SK-N-MC (cell line): ENCODE measurements at regions not wholly inside any gene's neighbourhood (a gene's known extent, or its start where the extent isn't known, plus 50 kb on each side); places are given as distances from the start of the nearest gene placed in this dataset.

ENCODE experiments used
- EZH2 ChIP-seq: fragments of 200-600 bp; sonication (generic); IDR thresholded peaks from one replicate; pipeline ENCODE4 v1.6.1; 2017; ENCODE audit warnings: antibody characterized with exemption
- POLR2AphosphoS5 ChIP-seq: IDR thresholded peaks from 2 replicates; pipeline ENCODE4 v1.6.1; 2012; ENCODE audit warnings: mild to moderate bottlenecking, low read depth, low read length, borderline replicate concordance

DNA sequence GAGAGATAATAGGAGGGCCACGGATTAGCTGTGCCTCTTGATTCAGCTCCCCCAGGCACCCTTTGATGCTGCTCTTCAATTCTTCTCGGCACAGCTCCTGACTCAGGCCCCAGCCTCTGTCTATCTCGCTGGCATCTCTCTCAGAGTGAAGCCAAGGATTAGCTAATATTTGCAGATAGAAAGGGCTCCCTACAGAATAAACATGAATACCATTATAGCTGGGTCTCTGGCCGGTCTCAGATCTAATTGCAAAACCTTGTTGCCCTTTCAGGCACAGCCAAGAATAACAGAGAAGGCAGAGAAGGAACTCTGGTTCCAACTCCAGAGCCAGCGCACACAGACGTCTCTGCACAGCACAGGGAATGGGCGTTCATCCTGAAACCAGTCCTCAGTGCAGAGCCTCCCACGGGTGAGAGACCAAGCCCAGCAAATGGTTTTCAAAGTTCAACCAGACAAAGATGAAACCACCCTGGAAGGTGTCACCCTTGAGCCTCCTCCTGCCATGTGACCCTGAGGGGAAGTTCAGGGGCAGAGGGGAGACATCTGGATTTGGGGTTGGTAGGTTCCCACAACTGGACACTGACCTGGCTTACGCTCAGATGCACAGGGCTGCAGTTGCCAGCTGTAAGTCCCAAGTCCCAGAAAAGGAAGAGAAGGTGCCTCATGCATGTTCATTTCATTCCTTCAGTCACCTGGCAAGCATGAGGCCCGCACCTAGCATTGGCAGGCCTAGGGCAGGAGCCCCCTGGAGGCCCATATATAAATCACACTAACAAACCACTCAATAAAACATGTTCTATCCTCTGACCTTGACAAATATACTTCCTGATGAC is 394.0 kb downstream of the NPHP4 start:
- TF ChIP-seq EZH2, result no peak
- TF ChIP-seq POLR2AphosphoS5, result no peak
